WTC11 (cell line): ENCODE measurements at regions not wholly inside any gene's neighbourhood (a gene's known extent, or its start where the extent isn't known, plus 50 kb on each side); places are given as distances from the start of the nearest gene placed in this dataset.

ENCODE experiments used
- CTCF ChIP-seq: fragments of 200-600 bp; IDR thresholded peaks from 2 replicates; pipeline ENCODE4 v1.8.0; 2022; ENCODE audit warnings: antibody characterized with exemption
- MXD4 ChIP-seq: fragments of 250-450 bp; sonication (Bioruptor Pico); IDR thresholded peaks from 2 replicates; pipeline ENCODE4 v1.8.0; 2021; ENCODE audit warnings: mild to moderate bottlenecking, moderate library complexity, borderline replicate concordance
- RORB ChIP-seq: fragments of 250-450 bp; sonication (Bioruptor Pico); IDR thresholded peaks from 2 replicates; pipeline ENCODE4 v1.9.0; 2021; ENCODE audit warnings: mild to moderate bottlenecking

- TF ChIP-seq MXD4 (CRISPR knock-in tag) = no peak
- TF ChIP-seq CTCF = no peak
- TF ChIP-seq RORB = no peak
These were observed 367.1 kb upstream of the FAR2 start for GRCh38 chr12:28781671-28782652.
